Immature natural killer cell (primary cell): ENCODE measurements at regions not wholly inside any gene's neighbourhood (a gene's known extent, or its start where the extent isn't known, plus 50 kb on each side); places are given as distances from the start of the nearest gene placed in this dataset.
"Not testable (repeated sequence)": the region's sequence is repeated elsewhere in the genome, so short reads cannot be mapped to it uniquely, and the experiment has no call there.

Source experiments
- DNase-seq, 3 donors: peaks; one replicate each; pipeline ENCODE4 v3.0.0; 2022; ENCODE audit warnings: mixed read lengths in 1 of 3
- H3K27ac Mint-ChIP-seq, 6 donors: one replicate each; pipeline ENCODE4 v1.8.0; 2020; ENCODE audit warnings: mixed read lengths in 6 of 6, mild to moderate bottlenecking in 5 of 6, inconsistent platforms in 4 of 6, moderate library complexity in 3 of 6
- H3K27me3 Mint-ChIP-seq, 3 donors: one replicate each; pipeline ENCODE4 v1.8.0; 2020 to 2021; ENCODE audit warnings: low read depth in 3 of 3, mild to moderate bottlenecking in 3 of 3, mixed read lengths in 3 of 3, moderate library complexity in 3 of 3, inconsistent platforms in 1 of 3
- H3K36me3 Mint-ChIP-seq, 3 donors: one replicate each; pipeline ENCODE4 v1.8.0; 2020; ENCODE audit warnings: mixed read lengths in 3 of 3, inconsistent platforms in 2 of 3, mild to moderate bottlenecking in 2 of 3
- H3K4me1 Mint-ChIP-seq, 2 donors: one replicate each; pipeline ENCODE4 v1.8.0; 2020; ENCODE audit warnings: inconsistent platforms in 2 of 2, mild to moderate bottlenecking in 2 of 2, mixed read lengths in 2 of 2, moderate library complexity in 1 of 2
- H3K4me3 Mint-ChIP-seq, 5 donors: one replicate each; pipeline ENCODE4 v1.8.0; 2020; ENCODE audit warnings: mild to moderate bottlenecking in 5 of 5, mixed read lengths in 5 of 5, inconsistent platforms in 3 of 5, moderate library complexity in 3 of 5
- H3K9me3 Mint-ChIP-seq, 6 donors: one replicate each; pipeline ENCODE4 v1.8.0; 2020; ENCODE audit warnings: mild to moderate bottlenecking in 6 of 6, mixed read lengths in 6 of 6, inconsistent platforms in 4 of 6, moderate library complexity in 3 of 6

DNA sequence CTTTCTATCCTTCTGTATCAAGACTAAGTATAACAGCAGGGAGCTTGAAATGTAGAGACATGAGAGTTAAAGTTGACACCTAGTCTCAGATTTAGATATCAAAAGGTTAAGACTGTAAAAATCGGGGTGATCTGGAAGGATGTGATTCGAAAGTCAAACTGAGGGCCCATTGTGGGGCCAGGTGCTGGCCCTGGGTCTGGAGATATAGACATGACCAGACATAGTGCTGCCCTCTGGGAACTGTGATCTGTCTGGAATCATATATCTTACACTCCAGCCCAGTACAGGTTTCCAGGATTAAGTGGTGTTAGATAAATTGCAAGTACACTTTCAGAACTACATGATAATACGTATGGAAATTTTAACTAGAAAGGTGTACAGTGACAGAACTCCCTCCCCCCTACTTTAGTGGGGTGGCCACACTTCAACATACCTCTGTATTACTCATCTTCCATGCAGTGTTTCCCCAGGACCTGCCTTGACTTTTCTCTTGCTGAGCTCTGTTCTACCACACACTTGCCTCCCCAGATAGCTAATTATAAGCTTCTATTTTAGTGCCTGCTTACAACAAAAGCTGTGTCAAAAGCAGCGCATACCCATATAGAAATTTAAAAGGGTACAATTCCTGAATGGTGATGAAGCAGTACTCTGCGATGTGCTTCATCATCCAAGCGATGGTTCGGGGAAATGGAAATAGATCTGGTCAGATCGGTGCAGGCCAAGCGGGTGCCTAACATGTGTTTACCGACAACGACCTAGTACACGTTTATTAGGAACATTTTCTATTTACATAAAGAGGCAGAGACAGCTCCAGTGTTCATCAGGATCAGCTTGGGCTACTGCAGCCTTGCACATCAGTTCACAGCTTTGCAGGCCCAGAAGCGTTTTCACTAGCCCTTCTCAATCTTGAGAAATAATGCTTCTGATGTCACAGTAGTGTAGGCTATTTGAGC, 68.7 kb downstream of the ARF6 start:
- H3K27me3 Mint-ChIP-seq, result peaks cover 0 to 1% (median 0%) of the 10 kb centered on the region in 3 donors

DNA sequence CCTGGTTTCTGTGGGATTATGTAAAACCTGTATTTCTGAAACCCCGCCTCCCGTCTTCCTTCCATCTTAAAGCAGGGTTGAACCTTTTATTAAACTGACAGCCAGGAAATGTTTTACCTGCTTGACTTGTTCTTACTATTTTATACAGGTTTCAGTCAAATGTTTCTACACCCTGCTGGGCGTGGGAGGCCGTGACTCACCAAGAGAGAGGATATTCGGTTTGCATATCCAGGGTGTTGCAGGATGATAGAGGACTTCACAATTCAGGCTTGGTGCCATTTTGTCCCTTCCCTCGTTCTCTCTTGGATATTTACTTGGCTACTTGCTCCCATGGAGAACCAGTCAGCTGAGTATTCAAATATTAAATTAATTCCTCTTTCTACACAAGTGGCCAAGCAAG, 69.7 kb downstream of the ARF6 start:
- Mint-ChIP-seq H3K4me3 (no peak overlapping the region), H3K27me3 (no peaks in the 10 kb centered on the region), H3K27ac (no peak overlapping the region), H3K36me3 (no peaks in the 10 kb centered on the region), H3K9me3 (no peaks in the 10 kb centered on the region), H3K4me1 (no peaks in the 10 kb centered on the region)
- DNase-seq, result no peak

More for the DNA sequence above, 68.7 kb downstream of the ARF6 start:
- Mint-ChIP-seq H3K27ac (peak overlapping the region in 3 of 6 donors; percentile 13 to 68 (median 37)), H3K9me3 (no peaks in the 10 kb centered on the region), H3K4me3 (no peak overlapping the region), H3K36me3 (no peaks in the 10 kb centered on the region), H3K4me1 (no peaks in the 10 kb centered on the region)
- no peak for DNase-seq

DNA sequence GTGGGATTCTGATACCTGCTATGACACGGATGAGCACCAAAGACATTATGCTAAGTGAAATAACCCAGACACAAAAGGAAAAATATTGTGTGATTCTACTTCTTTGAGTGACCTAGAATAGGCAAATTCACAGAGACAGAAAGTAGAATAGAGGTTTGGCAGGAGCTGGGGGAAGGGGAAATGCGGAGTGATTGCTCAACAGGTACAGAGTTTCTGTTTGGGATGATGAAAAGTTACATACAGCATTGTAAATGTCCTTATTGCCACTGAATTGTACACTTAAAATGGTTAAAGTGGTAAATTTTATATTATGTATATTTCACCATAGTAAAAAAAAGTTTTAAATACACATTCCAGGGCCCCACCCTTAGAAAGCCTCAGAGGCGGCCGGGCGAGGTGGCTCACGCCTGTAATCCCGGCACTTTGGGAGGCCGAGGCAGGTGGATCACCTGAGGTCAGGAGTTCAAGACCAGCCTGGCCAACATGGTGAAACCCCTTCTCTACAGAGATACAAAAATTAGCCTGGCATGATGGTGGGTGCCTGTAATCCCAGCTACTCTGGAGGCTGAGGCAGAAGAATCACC, 72.3 kb downstream of the ARF6 start:
- H3K9me3 Mint-ChIP-seq, H3K27me3 Mint-ChIP-seq, DNase-seq, H3K4me1 Mint-ChIP-seq, H3K27ac Mint-ChIP-seq, H3K4me3 Mint-ChIP-seq, H3K36me3 Mint-ChIP-seq: not testable (repeated sequence)

DNA sequence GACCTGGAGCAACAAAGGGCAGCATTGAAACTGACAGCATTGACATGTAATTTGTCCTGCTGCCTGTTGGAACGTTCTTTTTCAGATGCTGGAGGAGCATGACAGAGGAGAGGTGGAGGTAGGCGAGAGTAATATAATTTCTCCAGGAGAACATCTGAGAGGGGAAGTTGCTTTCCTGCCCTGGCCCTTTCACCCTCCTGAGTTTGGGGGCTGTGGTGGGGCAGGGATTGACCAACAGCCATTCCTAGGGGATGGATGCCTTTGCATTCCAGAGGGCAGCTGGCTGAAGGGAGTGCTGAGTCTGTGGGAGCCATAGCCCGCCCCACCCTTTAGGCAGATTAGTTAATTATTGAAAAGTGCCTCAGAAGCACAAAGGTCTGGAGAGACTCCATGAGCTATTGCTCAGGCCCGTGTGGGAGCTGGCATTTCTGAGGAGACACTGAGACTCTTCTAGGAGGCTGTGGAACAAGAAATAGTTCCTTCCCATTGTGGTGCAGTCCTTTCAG, 73.5 kb downstream of the ARF6 start:
- Mint-ChIP-seq H3K27ac (peak overlapping the region in 2 of 6 donors; percentile 30 to 37), H3K4me1 (peaks cover 14% of the 10 kb centered on the region in 2 donors), H3K9me3 (no peaks in the 10 kb centered on the region), H3K36me3 (peaks cover 0 to 3% (median 0%) of the 10 kb centered on the region in 3 donors), H3K4me3 (no peak overlapping the region), H3K27me3 (no peaks in the 10 kb centered on the region)
- no peak for DNase-seq

DNA sequence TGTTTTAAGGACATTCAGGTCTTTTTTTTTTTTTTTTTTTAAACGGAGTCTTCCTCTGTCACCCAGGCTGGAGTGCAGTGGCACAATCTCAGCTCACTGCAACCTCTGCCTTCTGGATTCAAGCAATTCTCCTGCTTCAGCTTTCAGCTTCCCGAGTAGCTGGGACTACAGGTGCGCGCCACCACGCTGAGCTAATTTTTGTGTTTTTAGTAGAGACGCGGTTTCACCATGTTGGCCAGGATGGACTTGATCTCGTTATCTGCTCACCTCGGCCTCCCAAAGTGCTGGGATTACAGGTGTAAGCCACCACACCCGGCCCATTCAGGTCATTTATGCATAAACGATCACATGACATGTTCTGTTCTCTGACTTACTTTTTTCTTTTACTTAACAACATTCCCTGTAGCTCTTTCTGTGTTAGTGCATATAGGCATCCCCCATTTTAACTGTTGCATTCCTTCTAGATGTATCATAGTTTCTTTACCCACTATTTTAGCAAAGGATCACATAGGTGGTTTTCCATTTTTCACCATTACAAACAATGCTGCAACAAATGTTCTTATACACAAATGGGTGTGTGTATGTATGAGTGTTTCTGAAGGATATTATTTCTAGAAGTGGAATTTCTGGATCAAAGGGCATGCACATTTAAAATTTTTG, 74.2 kb downstream of the ARF6 start:
- Mint-ChIP-seq H3K36me3 (peaks cover 0 to 3% (median 0%) of the 10 kb centered on the region in 3 donors), H3K4me3 (no peak overlapping the region), H3K4me1 (peaks cover 21% of the 10 kb centered on the region in 2 donors), H3K9me3 (no peaks in the 10 kb centered on the region), H3K27me3 (no peaks in the 10 kb centered on the region), H3K27ac (peak overlapping the region in 2 of 6 donors; percentile 30 to 63)
- DNase-seq, result no peak

DNA sequence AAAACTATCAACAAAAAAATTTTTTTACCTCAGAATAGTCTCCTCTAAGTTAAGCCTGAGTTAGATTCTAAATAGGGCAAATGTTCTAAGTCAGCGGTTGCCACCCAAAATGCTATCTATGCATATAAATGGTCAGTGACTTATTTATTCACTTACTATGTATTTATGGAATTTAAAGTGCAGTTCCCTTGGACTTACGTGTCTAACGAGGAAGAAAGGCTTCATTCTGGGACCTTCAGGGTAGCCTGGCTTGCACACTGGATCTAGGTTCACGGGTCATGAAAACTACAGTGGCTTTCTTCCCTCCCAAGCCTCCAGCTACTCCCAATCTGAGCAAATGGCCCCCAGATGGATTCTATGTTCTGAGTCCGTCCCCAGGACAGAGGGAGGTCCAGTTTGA, 77.1 kb downstream of the ARF6 start:
- Mint-ChIP-seq H3K36me3 (peaks cover 0 to 3% (median 0%) of the 10 kb centered on the region in 3 donors), H3K9me3 (no peaks in the 10 kb centered on the region), H3K27me3 (no peaks in the 10 kb centered on the region), H3K27ac (peak overlapping the region in 2 of 6 donors; percentile 76 to 94), H3K4me1 (peaks cover 35 to 36% of the 10 kb centered on the region in 2 donors), H3K4me3 (no peak overlapping the region)
- DNase-seq, result no peak

DNA sequence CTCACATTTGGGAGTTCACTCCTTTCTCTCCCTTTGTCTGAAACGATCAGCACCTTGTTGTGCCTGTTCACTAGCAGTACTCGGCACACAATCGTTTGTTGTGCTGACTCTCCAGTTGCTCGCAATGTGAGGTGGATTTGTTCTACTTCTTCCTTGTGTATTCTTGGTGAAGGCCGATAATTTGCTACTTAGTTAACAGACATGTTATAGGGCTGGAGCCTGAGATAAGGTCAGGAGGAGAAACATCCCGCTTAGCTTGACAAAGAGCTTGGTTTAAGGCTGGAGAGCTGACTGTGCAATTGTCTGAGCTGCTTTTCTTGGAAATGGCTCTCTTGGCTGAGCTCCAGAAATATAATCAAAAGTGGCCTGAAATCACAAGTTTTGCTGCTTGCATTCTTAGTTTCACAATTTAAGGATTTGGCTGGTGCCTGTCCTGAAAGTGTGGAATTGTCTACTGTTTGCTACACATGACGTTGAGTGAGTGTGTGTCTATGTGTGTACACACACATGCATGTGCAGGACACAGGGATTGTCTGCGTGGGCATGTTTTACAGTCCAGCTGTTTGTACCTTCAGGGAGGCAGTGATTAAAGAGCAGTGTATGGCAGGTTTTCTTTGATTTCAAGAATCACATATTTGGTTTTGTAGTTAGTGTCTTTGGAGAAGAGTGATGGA, 77.7 kb downstream of the ARF6 start:
- Mint-ChIP-seq H3K36me3 (peaks cover 0 to 3% (median 0%) of the 10 kb centered on the region in 3 donors), H3K4me3 (peak overlapping the region; percentile 59 to 84 (median 81)), H3K9me3 (no peaks in the 10 kb centered on the region), H3K4me1 (peaks cover 35 to 36% of the 10 kb centered on the region in 2 donors), H3K27me3 (no peaks in the 10 kb centered on the region), H3K27ac (peak overlapping the region; percentile 92 to 98 (median 96))
- DNase-seq, result no peak

DNA sequence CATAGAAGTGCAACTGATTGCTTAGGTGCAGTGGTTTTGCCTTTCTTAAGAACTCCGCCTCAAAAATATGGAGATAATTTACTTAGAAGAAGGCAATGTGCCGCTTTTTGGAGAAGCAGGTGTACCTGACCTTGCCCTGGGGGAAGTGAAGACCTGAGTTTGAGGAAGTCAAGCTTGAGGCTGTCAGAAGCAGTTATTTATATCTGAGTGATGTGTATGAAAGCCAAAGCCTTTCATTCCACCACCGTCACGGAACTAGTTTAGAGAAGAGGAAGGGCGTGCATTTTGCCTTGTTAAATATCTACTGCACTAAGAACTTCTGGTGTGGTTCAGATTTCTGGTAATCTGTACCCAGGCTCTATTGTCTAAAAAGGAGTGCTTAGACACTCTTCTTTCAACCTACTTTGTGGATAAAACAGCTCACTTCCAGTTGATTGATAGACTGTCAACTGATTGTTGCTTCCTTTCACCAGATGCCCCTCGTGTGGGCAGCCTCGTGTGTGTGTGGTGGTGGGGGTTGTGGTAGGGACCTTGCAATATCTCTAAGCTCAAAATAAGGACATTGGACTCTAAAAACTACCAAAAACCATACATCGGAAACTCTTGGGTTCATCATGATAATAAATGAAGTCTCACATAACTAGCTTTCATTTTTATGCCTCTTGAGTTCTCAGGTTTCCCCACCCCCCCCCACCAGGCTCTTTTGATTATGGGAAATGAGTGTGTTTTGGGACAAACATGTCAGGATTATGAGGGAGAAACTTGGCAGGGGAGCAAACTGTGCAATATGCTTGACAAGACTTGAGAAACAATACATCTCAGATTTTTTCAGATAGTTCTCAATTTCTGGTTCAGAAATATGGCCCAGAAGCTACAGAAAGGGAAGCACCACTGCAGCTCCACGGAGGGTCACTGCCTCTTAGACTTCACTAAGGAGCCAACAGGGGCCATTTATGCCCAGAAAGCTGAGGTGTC, 78.6 kb downstream of the ARF6 start:
- Mint-ChIP-seq H3K9me3 (no peaks in the 10 kb centered on the region), H3K27ac (peak overlapping the region; percentile 92 to 98 (median 96)), H3K36me3 (peaks cover 0 to 5% (median 0%) of the 10 kb centered on the region in 3 donors), H3K27me3 (no peaks in the 10 kb centered on the region), H3K4me1 (peaks cover 35 to 36% of the 10 kb centered on the region in 2 donors), H3K4me3 (peak overlapping the region; percentile 59 to 84 (median 81))
- peak; percentile 39 to 56 (median 51) for DNase-seq

DNA sequence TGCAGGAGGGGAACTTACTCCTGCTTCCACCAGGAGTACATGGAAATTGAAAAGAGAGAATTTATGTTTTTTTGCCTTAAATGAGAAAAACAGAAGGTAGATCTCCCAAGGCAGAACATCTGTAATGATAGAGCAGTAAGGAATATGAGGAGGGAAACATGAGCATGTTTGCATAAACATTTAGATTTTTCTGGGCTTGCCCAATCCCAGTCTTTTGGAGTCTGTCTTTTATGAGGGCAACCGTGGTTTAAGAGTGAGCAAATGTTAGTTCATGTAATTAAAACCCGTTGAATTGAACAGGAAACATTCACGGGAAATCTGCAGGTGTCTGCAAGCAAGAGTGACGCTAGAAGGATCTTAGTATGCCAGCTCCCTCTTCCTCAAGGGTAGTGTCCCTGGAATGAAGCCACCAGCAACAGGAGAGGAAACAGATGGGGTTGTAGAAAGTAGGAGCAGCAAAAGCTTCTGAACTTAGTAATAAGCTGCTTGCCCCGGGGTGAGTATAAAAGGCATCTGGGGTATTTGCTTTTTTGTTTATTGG, 79.3 kb downstream of the ARF6 start:
- Mint-ChIP-seq H3K27ac (peak overlapping the region; percentile 92 to 98 (median 96)), H3K4me1 (peaks cover 36 to 41% of the 10 kb centered on the region in 2 donors), H3K4me3 (peak overlapping the region; percentile 59 to 84 (median 81)), H3K36me3 (peaks cover 0 to 7% (median 0%) of the 10 kb centered on the region in 3 donors), H3K9me3 (no peaks in the 10 kb centered on the region), H3K27me3 (no peaks in the 10 kb centered on the region)
- DNase-seq, result peak in 1 of 3 donors; percentile 8

DNA sequence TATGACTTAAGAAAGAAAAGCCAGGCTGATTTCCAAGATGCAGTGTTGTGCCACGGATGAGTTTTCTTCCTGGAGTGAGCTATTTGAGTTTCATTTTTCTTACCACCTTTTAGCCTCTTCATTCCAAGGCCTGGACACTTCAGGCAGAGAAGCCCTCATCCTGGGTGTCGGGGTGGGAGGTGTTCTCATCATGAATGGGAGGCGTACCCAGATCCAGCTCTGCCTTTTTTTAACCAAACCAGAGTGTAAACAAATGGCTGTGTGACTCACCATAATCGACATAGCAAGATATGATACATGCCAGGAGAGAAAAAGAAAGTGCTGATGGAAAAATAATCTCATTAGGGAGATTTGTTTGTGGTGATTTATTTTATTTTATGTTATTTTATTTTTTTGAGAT, 79.9 kb downstream of the ARF6 start:
- peaks cover 0 to 2% (median 0%) of the 10 kb centered on the region in 3 donors for H3K27me3 Mint-ChIP-seq
- no peaks in the 10 kb centered on the region for H3K9me3 Mint-ChIP-seq
- DNase-seq, result peak; percentile 18 to 37 (median 30)
- peak overlapping the region; percentile 59 to 84 (median 81) for H3K4me3 Mint-ChIP-seq
- H3K4me1 Mint-ChIP-seq, result peaks cover 38 to 45% of the 10 kb centered on the region in 2 donors
- H3K27ac Mint-ChIP-seq, result peak overlapping the region; percentile 92 to 98 (median 96)
- H3K36me3 Mint-ChIP-seq, result peaks cover 0 to 7% (median 0%) of the 10 kb centered on the region in 3 donors

DNA sequence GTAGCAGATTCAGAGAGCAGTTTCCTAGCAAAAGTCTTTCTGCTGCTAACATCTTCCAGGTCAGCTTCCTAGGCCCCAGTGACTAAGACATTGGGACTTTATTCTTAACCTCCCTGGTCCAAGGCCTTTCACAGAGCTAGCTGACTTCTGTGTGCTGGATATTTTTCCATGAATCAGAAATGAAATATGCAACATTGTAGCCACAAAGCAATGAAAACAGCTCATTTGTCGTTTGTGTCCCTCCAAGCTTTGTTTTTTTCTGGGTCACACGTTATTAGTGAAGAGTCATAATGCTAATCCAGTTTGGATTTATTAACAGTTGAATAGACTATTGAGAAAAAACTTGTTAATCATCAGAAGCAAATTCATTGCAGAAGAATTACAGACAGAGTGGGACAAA, 82.4 kb downstream of the ARF6 start:
- DNase-seq, result no peak
- H3K4me1 Mint-ChIP-seq, result peaks cover 35 to 43% of the 10 kb centered on the region in 2 donors
- no peak overlapping the region for H3K4me3 Mint-ChIP-seq
- H3K9me3 Mint-ChIP-seq, result no peaks in the 10 kb centered on the region
- peaks cover 0 to 3% (median 0%) of the 10 kb centered on the region in 3 donors for H3K36me3 Mint-ChIP-seq
- peak overlapping the region in 2 of 6 donors; percentile 9 to 10 for H3K27ac Mint-ChIP-seq
- H3K27me3 Mint-ChIP-seq, result peaks cover 0 to 3% (median 0%) of the 10 kb centered on the region in 3 donors

DNA sequence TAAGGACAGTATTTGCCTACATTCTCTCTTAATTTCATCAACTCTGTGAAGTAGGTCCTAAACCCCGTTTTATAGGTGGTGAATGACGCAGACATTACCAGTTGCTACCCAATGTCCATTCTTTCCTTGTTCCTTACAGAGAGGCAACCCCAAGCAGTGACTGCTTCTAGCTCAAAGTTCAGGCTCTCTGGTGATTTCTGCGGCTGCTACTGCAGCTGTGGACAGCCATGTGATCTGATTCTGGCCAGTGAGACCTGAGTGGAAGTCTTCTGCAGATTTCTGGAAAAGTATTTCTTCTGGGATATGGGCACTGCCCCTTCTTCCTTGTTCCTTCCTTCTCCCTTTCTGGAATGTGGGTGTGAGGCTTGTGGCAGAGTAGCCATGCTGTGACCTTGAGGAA, 82.9 kb downstream of the ARF6 start:
- Mint-ChIP-seq H3K27ac (no peak overlapping the region), H3K4me3 (no peak overlapping the region), H3K4me1 (peaks cover 29 to 37% of the 10 kb centered on the region in 2 donors), H3K36me3 (peaks cover 0 to 3% (median 0%) of the 10 kb centered on the region in 3 donors), H3K27me3 (peaks cover 0 to 3% (median 0%) of the 10 kb centered on the region in 3 donors), H3K9me3 (no peaks in the 10 kb centered on the region)
- DNase-seq, result no peak
